GM20431 (cell line): ENCODE measurements at regions not wholly inside any gene's neighbourhood (a gene's known extent, or its start where the extent isn't known, plus 50 kb on each side); places are given as distances from the start of the nearest gene placed in this dataset.
"Not testable (repeated sequence)": the region's sequence is repeated elsewhere in the genome, so short reads cannot be mapped to it uniquely, and the experiment has no call there.

Experiments used
- in situ Hi-C: fragments of 300-500 bp; cut with MseI, MboI; formaldehyde crosslinking; loops from one replicate; pipeline ENCODE4 v1.15.0; 2020; ENCODE audit warnings: low sequenced_read_pairs; ENCODE audit not compliant: unreplicated experiment

GRCh38 chr22:48937032-48937639 is 890.5 kb downstream of the BRD1 start:
- in situ Hi-C loops = no loop called here

DNA sequence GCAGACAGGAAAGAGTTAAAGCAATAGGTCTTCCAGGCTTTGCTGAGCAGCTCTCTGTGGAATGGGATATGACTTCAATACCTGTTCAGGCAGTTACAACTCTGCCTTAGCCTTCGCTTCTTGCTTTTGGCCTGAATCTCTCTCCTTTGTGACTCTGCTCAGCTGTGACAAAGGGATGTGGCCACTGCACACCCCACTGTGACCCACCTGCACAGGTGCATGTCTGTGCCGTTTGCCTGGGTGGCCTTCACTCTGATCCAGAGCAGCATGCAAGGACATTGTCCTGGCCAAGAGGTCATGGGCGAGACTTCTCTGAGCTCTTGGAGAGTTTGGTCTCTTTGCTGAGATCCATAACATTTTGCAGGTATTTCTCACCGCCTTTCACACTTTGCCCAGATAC is 891.3 kb downstream of the BRD1 start:
- in situ Hi-C loops = no loop called here

GRCh38 chr22:48934446-48934845 is 893.2 kb downstream of the BRD1 start:
- in situ Hi-C loops = no loop called here

DNA sequence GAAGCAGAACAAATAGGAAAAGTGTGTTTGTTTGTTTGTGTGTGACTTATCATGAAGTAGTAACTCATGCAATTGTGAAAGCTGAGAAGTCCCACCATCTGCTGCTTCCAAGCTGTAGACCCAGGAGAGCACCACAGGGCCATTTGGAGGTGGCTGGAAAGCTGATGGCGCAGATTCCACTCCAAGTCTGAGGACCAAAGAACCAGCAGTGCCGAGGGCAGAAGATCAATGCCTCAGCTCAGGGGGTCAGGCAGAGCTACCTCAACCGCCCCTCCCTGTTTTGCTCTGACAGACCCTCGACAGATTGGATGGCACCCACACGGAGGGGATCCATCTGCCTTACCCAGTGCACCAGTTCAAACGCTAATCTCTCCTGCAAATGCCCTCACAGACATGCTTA is 896.2 kb downstream of the BRD1 start:
- in situ Hi-C loops = no loop called here

GRCh38 chr22:48929276-48929790 is 898.3 kb downstream of the BRD1 start:
- in situ Hi-C loops = no loop called here

DNA sequence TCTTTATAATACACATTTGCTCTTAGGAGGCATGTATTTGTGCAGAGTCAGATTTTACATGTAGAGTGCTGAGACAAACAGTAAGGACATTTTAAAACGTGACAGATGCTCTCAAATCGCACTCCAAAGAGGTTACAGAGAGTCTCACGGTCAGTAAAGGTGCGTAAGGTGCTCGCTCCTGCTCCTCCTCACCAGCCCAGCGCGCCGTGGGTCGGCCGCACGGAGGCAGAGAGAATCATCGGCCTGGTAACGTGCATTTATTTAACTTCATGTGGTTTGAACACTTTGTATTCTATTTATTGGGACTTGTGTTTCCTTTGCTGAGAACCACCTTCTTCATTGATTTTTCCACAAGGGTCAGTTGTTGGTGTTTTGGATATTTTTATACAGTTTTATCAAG is 900.1 kb downstream of the BRD1 start:
- in situ Hi-C loops = no loop called here

- in situ Hi-C loops = no loop called here
Measured at GRCh38 chr22:48926643-48927042, 901.0 kb downstream of the BRD1 start.

- in situ Hi-C loops = no loop called here
Measured at GRCh38 chr22:48926136-48926535, 901.5 kb downstream of the BRD1 start.

- in situ Hi-C loops = no loop called here
Measured at GRCh38 chr22:48925450-48925849, 902.2 kb downstream of the BRD1 start.

DNA sequence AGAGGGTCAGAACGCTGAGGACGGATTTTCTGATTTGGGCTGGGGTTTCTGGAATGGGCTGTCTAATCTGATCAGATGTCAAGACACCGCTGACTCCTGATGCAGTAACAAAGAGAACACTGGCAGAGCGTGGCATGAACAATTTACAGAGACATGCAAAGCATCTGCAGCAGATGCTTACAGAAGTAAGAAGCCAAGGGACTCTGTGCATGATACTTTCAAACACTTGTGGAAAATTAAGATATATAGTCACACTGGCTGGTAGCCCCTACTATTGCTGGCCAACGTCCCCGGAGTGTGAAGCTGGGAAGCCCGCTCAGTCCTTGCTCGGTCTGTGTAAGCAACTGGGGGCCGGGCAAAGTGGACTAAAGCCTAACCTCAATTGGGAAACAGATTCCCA is 903.7 kb downstream of the BRD1 start:
- in situ Hi-C loops = no loop called here

DNA sequence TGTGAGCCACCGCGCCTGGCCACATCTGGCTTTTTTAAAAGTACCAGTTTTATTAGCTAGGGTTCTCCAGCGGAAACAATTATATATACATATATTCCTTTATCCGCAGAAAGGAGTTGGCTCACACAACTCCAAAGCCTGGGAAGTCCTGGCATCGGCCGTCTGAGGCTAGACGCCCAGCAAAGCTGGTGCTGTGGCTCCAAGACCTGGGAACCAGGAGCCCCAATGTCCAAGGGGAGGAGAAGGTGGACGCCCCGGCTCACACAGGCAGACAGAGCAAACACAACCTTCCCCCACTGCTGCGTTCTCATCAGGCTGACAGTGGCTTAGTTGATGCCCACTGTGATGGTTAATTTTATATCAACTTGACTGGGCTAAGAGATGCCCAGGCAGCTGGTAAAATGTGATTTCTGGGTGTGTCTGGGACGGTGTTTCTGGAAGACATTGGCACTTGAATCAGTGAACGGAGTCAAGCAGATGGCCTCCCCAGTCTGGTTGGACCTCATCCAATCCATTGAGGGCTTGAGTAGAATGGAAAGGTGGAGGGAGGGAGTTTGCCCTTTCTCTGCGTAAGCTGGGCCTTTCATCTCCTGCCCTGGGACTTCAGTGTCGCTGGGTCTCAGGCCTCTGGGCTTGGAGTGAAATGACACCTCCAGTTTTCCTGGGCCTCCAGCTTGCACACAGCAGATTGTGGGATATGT is 904.4 kb downstream of the BRD1 start:
- in situ Hi-C loops = no loop called here

DNA sequence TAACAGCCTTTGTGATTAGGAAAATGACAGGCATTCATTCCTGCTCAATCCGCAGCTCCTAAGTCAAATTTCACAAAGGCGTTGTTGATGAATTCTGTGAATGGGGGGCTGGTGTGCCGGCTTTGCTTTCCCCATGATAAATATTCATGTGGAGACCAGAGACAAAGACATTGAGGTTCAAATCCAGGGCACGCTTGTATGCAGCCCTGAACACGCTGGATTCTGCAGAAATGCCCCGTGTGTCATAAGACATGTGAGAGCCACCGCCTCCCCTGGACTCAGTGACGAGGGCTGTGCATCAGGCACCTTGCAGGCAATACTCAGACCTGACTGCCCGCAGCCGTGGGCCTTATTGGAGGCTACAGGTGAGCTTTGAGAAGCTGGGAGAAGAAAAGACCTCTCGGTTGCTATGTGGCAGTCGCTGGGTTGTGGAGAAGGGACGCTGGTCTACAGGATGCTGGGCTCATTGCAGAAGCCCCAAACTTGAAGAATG is 906.2 kb downstream of the BRD1 start:
- in situ Hi-C loops = no loop called here

DNA sequence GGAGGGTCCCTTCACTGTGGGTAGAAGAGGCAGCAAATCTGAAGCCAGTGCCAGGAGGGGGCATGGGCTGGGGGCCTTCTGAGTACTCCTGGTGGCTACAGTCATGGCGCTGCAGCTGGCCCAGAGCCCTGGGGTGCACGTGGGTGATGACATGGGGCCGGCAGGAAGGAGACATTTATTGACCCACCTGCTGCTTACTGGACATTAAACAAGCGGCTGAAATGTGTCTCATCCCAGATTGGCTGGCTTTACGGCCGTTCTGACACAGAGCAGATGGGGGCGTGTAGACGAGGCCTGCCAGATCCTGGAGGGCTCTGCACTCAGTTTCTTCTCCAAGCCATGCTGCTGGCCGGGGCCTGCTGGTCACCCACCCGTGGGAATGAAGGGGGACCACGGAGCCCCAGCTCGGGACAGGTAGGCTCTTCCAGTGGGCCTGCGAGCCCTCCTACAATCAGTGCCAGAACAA is 906.9 kb downstream of the BRD1 start:
- in situ Hi-C loops = no loop called here

DNA sequence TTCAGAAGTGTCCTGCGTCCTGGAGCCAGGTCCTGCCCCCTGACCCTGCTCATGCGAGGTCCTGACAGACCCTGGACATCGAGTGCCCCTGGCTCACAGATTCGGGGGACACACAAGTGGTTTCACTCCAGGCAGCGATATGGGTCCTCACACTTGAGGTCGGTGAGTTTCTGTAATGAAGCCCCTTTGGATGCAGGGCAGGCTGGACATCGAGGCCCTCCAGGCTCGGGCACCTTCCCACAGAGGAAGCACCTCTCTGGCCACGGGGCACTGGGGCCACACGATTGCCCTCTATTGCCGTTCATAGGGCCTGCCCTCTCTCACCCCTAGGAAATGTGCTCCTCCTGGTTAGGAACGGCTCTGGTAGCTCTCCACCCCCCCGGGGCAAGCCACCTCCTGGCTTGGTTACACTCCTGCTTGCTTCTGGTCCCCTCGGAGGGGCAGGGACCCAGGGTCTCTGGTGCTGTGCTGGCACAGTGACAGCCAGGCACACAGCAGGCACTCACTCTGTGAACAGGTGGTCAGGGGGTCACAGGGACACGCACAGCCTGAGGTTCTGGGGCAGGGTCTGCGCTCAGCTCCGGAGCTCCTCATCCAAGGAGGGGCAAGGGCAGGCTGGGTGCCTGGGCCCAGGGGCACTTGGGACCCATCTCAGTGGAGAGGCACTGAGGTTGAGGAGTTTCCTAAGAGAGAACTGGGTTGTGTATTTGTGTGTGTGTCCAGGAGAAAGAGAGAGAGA is 907.7 kb downstream of the BRD1 start:
- in situ Hi-C loops = no loop called here

DNA sequence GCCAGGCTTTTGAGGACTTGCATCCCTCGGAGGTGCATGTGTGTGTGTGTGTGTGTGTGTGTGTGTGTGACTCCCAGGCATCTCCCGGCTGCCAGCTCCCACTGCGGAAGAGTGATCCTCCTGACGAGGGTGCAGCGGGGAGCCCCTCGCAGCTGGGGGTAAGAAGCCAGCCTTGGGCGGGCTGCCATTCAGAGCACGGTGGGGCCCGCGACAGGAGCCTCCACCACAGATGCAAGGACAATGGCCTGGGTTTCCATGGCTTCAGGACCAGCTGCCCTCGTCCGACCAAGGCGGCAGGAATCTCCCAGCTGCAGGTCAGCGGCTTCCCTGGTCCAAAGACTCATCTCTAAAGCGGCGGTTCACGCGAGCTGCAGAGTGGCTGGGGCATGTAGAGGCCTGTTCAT is 908.5 kb downstream of the BRD1 start:
- in situ Hi-C loops = no loop called here

DNA sequence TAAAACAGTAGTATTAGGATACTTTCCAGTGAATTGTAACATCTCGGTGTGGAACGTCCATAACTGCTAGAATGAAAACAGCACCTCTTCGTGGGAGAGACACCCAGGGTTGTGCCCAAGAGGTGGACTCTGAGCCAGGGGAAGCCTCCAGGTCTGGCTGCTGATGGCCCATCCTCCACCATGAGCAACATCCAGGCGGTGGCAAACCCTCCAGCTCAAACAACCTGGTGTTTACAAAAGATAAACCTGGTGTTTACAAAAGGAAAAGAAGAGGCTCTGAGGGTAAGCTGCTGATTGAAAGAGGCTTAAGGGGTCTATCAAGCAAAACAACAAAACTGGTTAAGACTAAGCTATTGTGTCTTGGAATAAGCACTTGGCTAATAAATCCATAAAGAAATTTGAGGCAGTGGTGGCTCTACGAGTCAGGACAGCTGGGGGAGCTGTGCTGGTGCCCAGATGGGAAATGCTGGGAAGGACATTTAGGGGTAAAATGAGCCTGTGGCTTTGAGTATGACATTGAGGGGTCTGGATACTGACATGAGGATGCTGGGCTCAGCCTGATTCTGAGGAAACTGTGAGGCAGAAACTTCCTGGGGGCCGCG is 909.0 kb downstream of the BRD1 start:
- in situ Hi-C loops = no loop called here

GRCh38 chr22:48912356-48913066 is 915.2 kb downstream of the BRD1 start:
- in situ Hi-C loops = not testable (repeated sequence)

GRCh38 chr22:48911647-48912046 is 916.0 kb downstream of the BRD1 start:
- in situ Hi-C loops = not testable (repeated sequence)

- in situ Hi-C loops = not testable (repeated sequence)
Measured at GRCh38 chr22:48911067-48911466, 916.6 kb downstream of the BRD1 start.

GRCh38 chr22:48908547-48908946 is 919.1 kb downstream of the BRD1 start:
- in situ Hi-C loops = no loop called here
